ENCODE measurements at regions not wholly inside any gene's neighbourhood (a gene's known extent, or its start where the extent isn't known, plus 50 kb on each side); places are given as distances from the start of the nearest gene placed in this dataset.

DNA sequence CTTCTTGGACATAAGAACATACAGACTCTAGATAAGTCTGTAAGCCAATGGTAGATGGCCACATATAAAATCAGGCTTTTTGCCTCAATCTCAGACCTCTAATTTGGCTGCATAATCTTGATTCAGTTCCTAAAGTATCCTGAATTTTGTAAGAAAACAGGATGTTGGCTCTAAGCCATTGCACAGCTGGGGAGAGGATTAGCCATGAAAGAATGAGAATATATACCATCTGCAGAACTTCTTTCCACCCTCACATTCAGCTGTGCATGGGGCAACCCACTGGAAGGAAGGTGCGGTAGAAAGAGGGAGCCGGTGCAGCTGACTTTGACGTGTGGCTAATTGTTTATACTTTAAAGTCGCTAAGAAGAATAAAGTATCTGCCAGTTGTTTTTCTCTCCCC is 1061.6 kb upstream of the FAM98A start:
- DNase-seq (ENCODE audit: low spot score), result no peak
- ATAC-seq, result no peak

- DNase-seq (ENCODE audit: low spot score) (no peak), ATAC-seq (no peak)
Observed at GRCh38 chr2:34656632-34657031, 1057.5 kb upstream of the FAM98A start.

- DNase-seq (ENCODE audit: low spot score), result no peak
- no peak for ATAC-seq
Observed at GRCh38 chr2:34652636-34653035, 1053.5 kb upstream of the FAM98A start.

DNA sequence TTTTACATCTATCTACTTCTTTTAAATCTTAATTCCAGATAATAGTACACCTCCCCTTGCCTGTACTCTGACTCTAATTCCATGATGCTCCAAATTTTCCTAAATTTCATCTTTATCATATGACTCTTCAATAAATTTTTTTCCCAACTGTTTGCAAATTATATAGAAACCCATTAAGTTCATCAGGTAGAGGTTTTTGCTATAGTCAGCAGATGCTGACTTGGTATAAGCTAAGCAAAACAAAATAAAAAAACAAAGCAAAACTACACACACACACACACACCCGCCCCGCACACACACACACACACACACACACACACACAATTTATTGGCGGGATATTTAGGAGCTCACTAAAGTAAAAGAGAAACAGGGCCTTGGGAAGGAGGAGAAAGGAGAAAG is 1047.8 kb upstream of the FAM98A start:
- ATAC-seq (no peak), DNase-seq (ENCODE audit: low spot score) (no peak)

DNA sequence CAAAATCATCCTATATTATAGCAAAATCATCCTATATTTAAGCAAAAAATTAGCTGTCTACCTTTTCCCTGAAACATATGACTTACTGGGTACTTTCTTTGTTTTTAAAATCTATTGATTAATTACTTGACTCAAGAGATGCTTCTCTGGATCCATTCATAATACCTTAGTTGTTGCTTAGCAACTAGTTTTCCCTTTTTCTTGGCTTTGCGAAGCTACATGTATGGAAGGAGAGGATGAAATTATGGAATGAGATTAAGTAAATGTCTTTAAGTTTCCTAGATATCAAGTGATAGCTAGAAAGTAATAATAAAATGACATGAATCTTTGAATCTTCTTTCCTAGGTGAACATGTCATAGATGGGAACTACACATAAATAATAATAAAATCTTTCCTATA is 1033.2 kb upstream of the FAM98A start:
- DNase-seq (ENCODE audit: low spot score) (no peak), ATAC-seq (no peak)

DNA sequence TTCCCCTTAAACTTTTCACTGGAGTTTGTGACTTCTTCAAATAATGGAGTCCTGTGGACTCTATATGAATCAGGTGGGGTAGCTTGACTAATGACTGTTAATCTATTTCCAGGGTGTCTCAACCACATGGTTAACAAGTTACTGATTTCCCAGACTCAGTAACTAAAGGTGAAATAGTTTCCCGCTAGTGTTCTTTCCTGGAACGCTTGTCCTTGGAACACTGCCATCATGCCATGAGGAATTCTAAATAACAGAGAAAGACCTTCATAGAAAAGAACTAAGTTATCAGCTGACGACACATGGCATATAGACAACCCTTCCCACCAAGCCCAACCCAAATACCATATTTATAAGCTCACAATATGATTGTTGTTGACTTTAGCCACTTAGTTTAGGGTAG is 1027.9 kb upstream of the FAM98A start:
- DNase-seq (ENCODE audit: low spot score) (peak; percentile 46), ATAC-seq (peak; percentile 63)

- DNase-seq (ENCODE audit: low spot score) (no peak), ATAC-seq (no peak)
Observed at GRCh38 chr2:34604164-34604563, 1005.1 kb upstream of the FAM98A start.

- ATAC-seq, result no peak
- DNase-seq (ENCODE audit: low spot score), result no peak
Observed at GRCh38 chr2:34602262-34602661, 1003.2 kb upstream of the FAM98A start.

- no peak for DNase-seq (ENCODE audit: low spot score)
- no peak for ATAC-seq
Observed at GRCh38 chr2:34601561-34601960, 1002.5 kb upstream of the FAM98A start.

GRCh38 chr2:34578641-34579040 is 979.5 kb upstream of the FAM98A start:
- no peak for ATAC-seq
- DNase-seq (ENCODE audit: low spot score), result no peak

DNA sequence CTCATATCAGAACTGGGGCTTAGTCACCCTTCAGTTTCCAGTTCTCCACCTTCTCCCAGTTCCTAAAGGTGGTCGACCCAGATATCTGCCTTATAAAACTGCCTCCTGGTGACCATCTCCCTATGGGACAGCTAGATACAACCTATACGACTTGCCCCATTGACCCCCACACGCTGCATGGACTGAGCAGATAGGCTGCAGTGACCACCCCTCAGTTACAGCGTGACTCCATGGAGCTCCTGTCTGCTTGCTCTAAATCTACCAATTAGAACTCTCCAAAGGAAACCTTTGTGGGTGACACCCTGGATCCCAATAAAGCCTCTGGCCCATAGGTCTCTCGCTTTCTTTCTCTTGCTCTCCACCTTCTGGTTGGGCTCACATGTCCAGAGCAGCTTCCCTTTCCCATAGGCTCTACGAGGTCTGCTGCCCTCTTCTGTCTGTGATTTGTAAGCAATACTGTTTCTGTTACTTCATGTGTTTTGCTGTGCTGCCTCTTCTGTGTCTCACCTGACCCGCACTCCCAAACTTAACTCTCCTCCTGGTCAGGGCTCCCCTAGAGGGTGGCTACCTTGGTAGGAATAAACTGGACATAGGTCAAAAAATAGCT is 971.3 kb upstream of the FAM98A start:
- ATAC-seq, result peak; percentile 97
- DNase-seq (ENCODE audit: low spot score), result no peak

- DNase-seq (ENCODE audit: low spot score) (no peak), ATAC-seq (no peak)
Observed at GRCh38 chr2:34567128-34567527, 968.0 kb upstream of the FAM98A start.

DNA sequence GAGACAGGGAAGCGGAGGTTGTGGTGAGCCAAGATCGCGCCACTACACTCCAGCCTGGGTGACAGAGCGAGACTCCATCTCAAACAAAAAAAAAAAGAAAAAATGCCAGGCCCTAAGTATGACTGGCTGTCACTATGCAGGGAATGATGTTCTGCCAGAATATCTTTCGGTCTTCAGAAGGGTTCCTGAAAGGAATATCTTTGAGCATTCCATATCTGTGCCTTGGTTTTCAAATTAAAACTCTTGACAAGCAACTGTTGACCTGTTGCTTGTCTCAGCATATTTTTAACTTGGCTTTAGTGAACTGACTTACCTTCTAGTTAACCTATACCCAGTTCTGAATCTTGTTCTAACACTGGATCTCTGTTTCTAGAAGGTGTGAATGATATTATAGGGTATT is 953.2 kb upstream of the FAM98A start:
- ATAC-seq, result no peak

GRCh38 chr2:34549710-34550345 is 950.7 kb upstream of the FAM98A start:
- no peak for ATAC-seq
- no peak for DNase-seq (ENCODE audit: low spot score)

More for the DNA sequence above, 953.2 kb upstream of the FAM98A start:
- no peak for DNase-seq (ENCODE audit: low spot score)

DNA sequence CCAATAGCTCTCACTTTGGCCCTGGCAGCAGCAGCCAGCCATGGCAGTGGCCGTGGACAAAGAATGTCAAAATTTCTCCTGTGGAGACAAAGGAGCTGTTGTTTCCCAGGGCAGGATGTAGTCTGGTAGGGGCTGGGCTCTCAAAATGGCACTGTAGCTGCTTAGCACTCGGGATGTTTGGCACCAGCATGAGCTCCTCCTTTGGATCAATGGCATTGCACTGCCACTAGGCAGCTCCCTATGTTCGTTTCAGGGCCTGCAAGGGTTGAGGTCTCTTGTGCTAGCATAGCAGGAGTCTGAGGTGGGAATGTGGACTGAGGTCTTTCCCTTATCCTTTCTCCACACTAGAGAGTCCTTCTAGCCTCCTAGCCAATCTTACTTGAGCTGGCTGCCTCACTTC is 948.8 kb upstream of the FAM98A start:
- ATAC-seq, result no peak
- DNase-seq (ENCODE audit: low spot score), result no peak

GRCh38 chr2:34547340-34547739 is 948.2 kb upstream of the FAM98A start:
- ATAC-seq, result no peak
- DNase-seq (ENCODE audit: low spot score), result no peak

DNA sequence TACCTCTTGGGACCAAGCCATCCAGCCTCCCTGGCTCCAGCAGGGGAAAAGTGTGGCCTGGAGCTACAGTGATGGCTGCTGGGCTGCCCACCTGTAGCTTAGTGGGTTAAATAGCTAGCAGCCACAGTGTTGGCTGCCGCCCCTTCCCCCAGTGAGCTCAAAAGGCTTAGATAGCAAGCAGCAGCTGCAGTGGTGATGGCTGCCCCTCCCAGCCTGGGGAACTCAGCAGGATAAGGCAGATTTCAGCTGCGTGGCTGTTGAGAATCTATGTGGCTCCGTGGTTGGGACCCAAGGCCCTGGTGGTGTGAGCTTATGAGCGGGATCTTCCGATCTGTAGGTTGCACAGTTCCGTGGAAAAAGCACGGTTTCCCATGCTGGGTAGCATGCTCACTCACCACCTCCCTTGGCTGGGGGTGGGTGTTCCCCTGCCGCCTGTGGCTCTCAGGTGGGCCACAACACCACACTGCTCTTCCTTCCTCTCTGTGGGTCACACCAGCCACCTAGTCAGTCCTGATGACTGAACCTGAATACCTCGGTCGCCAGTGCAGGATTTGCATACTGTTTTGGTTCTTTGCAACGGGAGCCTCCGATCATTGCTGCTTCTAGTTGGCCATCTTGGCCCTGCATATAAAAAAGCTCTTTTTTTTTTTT is 946.5 kb upstream of the FAM98A start:
- ATAC-seq, result no peak
- DNase-seq (ENCODE audit: low spot score), result no peak

DNA sequence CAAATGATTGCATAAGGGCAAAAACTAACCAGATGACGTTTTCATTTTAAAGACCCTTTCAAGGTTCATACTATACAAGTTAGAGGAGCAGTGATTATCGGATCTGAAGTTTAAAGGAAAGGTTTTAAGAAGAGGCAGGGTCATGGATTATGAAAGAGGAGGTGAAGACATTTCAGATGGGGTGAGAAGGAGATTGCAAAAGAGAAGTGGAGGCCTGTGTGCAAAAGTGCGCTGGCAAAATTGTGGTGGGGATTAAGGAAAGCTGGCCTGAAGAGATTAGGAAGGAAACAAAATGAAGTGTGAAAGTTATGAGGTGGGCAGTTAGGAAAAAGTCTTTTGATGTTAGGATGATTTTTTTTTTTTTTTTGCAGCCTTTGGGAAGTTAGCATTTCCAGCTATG is 935.7 kb upstream of the FAM98A start:
- DNase-seq (ENCODE audit: low spot score), result no peak
- ATAC-seq, result no peak

DNA sequence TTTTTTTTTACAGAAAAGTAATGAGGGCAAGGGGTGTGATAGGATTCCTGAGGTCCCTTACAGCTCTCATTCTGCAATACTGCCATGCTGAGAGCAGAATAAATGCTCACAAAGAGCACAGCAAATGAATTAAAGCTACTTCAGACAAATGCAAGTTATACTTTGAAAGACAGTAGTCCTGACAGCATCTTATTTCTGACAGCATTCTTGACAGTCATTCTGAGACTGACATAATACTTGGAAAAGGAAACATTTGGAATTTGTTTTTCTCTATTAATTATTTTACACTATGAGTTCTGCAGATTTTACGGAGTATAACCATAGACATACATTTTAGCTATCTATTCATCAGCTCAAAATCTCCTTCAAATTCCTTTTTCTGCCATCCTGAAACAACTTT is 935.2 kb upstream of the FAM98A start:
- no peak for ATAC-seq
- no peak for DNase-seq (ENCODE audit: low spot score)

DNA sequence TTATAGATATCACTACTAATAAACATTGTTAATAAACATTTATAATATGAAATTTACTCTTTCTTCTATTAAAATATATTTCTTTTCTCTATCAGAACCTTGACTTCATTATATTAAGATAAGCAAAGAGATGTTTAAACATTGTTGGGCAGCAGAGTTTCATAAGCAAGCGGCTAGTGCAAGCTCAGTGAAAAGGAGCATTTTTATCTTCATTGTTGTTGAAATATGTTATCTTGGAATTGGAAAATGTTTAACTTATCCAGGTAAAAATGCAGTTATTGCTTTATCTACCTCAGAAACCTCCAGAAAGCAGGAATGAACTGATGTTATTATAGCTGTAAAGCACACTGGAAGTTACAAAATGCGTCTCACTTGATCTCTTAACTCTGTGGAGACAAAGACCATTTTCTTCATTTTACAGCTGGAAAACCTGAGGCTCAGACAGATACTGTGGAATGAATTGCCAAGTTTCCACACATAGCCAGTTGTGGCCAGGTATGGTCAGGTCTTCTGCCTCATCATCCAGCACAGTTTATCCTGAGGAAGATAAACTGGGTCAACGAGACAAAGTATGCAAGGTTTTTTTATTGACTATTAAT is 934.6 kb upstream of the FAM98A start:
- no peak for ATAC-seq
- DNase-seq (ENCODE audit: low spot score), result no peak

- ATAC-seq (no peak), DNase-seq (ENCODE audit: low spot score) (no peak)
Observed at GRCh38 chr2:34529965-34530364, 930.9 kb upstream of the FAM98A start.

DNA sequence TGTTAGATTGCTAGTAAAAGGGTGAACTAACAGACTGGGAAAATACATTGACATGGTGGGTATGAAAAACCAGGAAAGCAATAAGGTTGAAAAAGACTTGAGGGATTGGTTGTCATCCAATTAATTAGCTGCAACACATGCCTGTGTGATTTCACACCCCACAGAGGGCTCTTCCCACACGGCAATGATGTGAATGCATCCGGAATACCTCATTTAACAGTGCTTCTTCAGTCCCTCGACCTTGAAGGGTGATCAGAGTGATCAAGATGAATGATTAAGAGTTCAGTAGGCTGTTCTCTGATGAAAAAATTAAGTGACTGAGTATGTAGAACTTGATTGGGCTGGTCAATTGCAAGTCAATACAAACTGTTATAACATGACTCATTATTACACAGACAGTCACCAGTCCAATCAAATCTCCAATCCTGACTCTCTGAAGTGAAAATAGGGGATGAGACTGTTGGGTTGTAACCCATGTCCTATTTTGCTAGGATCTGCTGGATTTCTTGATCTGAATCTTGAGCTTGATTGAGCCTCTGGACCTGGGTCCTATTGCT is 924.9 kb upstream of the FAM98A start:
- no peak for DNase-seq (ENCODE audit: low spot score)
- no peak for ATAC-seq

Data from left lobe of liver (tissue), 2 donors.